ENCODE measurements at regions not wholly inside any gene's neighbourhood (a gene's known extent, or its start where the extent isn't known, plus 50 kb on each side); places are given as distances from the start of the nearest gene placed in this dataset.

DNA sequence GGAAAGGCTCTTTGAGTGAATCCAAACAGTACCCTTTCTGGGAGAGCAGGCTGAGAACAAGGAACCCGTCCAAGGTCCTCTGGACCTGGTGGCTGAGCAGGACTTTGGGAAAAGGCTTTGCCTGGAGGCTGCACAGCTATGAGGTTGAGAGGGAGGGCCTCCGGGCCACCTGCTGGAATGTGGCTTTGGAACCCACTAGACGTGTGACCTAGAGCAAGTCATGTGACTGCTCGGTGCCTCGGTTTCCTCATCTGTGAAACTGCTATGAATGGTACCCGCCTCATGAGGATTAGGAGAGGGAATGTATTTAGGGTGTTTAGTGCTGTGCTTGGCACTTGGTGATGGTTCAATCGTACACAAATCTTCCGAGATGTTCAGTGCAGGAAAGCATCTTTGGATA lies 50.4 kb downstream of the HAPSTR1 start:
- H3K4me2 ChIP-seq (ENCODE audit: low read length) = no peak overlapping the region
- H3K4me3 ChIP-seq (ENCODE audit: low read depth, low read length, poor library complexity, severe bottlenecking) = no peak overlapping the region
- H2AFZ ChIP-seq (ENCODE audit: low read length) = no peak overlapping the region
- TF ChIP-seq, protein P1, sequence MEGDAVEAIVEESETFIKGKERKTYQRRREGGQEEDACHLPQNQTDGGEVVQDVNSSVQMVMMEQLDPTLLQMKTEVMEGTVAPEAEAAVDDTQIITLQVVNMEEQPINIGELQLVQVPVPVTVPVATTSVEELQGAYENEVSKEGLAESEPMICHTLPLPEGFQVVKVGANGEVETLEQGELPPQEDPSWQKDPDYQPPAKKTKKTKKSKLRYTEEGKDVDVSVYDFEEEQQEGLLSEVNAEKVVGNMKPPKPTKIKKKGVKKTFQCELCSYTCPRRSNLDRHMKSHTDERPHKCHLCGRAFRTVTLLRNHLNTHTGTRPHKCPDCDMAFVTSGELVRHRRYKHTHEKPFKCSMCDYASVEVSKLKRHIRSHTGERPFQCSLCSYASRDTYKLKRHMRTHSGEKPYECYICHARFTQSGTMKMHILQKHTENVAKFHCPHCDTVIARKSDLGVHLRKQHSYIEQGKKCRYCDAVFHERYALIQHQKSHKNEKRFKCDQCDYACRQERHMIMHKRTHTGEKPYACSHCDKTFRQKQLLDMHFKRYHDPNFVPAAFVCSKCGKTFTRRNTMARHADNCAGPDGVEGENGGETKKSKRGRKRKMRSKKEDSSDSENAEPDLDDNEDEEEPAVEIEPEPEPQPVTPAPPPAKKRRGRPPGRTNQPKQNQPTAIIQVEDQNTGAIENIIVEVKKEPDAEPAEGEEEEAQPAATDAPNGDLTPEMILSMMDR (IDR thresholded peaks at IDR 0.05; ENCODE audit: low read length) = no peak
- no peak for TF ChIP-seq EZH2 (IDR thresholded peaks at IDR 0.05; ENCODE audit: borderline replicate concordance, low read length)
- H3K9me3 ChIP-seq (ENCODE audit: low read length) = no peaks in the 10 kb centered on the region
- H3F3A ChIP-seq (ENCODE audit: insufficient read depth, low read length) = no peaks in the 10 kb centered on the region
- H3K4me1 ChIP-seq (ENCODE audit: insufficient read depth, low read length, severe bottlenecking) = peaks cover 9% of the 10 kb centered on the region
- no peaks in the 10 kb centered on the region for H4K20me1 ChIP-seq (ENCODE audit: insufficient read depth, low read length)
- peaks cover 12% of the 10 kb centered on the region; the same call in 1 of the 2 replicates for H3K27me3 ChIP-seq (ENCODE audit: insufficient read depth, low read length)
- H3K36me3 ChIP-seq (ENCODE audit: insufficient read depth, low read length) = no peaks in the 10 kb centered on the region
- H3K9ac ChIP-seq (ENCODE audit: low read length) = no peak overlapping the region
- no peak overlapping the region for H3K27ac ChIP-seq (ENCODE audit: low read depth, low read length, poor library complexity, severe bottlenecking)
- H3K79me2 ChIP-seq (ENCODE audit: insufficient read depth, low read length) = no peaks in the 10 kb centered on the region
- H3K9me2 ChIP-seq (ENCODE audit: low read depth, low read length) = no peaks in the 10 kb centered on the region

DNA sequence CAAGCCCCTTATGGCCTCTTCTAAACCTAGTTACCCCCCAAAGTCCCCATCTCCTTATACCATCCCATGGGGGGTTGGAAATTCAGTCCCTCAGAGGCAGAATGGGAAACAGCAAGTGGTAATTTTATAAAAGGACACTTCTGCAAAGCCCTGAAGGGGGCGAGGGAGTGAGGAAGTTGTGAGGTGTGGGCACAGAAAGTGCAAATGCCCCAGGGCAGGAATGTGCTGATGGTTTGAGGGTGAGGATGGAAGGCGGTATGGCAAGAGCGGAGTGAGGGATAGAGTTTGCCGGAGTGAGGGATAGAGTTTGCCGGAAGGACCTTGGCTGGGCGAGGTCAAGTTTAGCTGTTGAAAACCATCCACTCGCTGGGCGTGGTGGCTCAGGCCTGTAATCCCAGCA lies 52.7 kb downstream of the HAPSTR1 start:
- H3K9me3 ChIP-seq (ENCODE audit: low read length) = no peaks in the 10 kb centered on the region
- no peak for TF ChIP-seq EZH2 (IDR thresholded peaks at IDR 0.05; ENCODE audit: borderline replicate concordance, low read length)
- TF ChIP-seq, protein P1 (IDR thresholded peaks at IDR 0.05; ENCODE audit: low read length) = no peak
- no peaks in the 10 kb centered on the region for H3K36me3 ChIP-seq (ENCODE audit: insufficient read depth, low read length)
- H3F3A ChIP-seq (ENCODE audit: insufficient read depth, low read length) = no peaks in the 10 kb centered on the region
- no peak overlapping the region for H3K4me2 ChIP-seq (ENCODE audit: low read length)
- no peak overlapping the region for H3K27ac ChIP-seq (ENCODE audit: low read depth, low read length, poor library complexity, severe bottlenecking)
- H3K9me2 ChIP-seq (ENCODE audit: low read depth, low read length) = no peaks in the 10 kb centered on the region
- peaks cover 7% of the 10 kb centered on the region for H3K4me1 ChIP-seq (ENCODE audit: insufficient read depth, low read length, severe bottlenecking)
- H2AFZ ChIP-seq (ENCODE audit: low read length) = no peak overlapping the region
- no peak overlapping the region for H3K4me3 ChIP-seq (ENCODE audit: low read depth, low read length, poor library complexity, severe bottlenecking)
- no peaks in the 10 kb centered on the region for H4K20me1 ChIP-seq (ENCODE audit: insufficient read depth, low read length)
- no peak overlapping the region for H3K9ac ChIP-seq (ENCODE audit: low read length)
- H3K79me2 ChIP-seq (ENCODE audit: insufficient read depth, low read length) = no peaks in the 10 kb centered on the region
- H3K27me3 ChIP-seq (ENCODE audit: insufficient read depth, low read length) = peaks cover 9% of the 10 kb centered on the region; the same call in 1 of the 2 replicates

DNA sequence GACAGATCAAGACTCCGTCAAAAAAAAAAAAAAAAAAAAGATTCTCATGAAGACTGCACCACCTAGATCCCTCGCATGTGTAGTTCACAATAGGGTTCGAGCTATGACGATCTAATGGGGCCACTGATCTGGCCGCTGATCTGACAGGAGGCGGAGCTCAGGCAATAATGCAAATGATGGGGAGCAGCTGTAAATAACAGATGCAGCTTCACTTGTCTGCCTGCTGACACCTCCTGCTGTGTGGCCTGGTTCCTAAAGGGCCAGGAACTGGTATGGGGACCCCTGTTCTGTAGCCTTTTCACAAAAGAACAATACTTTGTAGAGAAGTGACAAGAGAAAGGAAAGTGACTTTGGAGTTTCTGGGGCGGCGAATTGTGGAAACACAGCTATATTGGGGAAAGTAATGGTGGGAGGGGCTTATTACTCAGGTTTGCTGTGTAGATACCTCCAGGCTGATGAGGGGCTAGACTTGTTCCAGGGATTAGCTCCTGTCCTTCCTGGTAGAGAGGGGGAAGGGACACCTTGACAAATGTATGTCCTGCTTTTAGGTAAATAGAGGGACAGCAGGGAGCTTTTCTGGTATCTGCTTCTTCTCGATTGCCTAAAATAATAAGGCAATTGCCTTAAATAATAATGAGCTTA lies 57.1 kb downstream of the HAPSTR1 start:
- H3K36me3 ChIP-seq (ENCODE audit: insufficient read depth, low read length) = no peaks in the 10 kb centered on the region
- H3F3A ChIP-seq (ENCODE audit: insufficient read depth, low read length) = no peaks in the 10 kb centered on the region
- peaks cover 9% of the 10 kb centered on the region; the same call in 1 of the 2 replicates for H3K27me3 ChIP-seq (ENCODE audit: insufficient read depth, low read length)
- no peak overlapping the region for H2AFZ ChIP-seq (ENCODE audit: low read length)
- no peaks in the 10 kb centered on the region for H3K79me2 ChIP-seq (ENCODE audit: insufficient read depth, low read length)
- H3K9ac ChIP-seq (ENCODE audit: low read length) = no peak overlapping the region
- H3K4me3 ChIP-seq (ENCODE audit: low read depth, low read length, poor library complexity, severe bottlenecking) = no peak overlapping the region
- H3K27ac ChIP-seq (ENCODE audit: low read depth, low read length, poor library complexity, severe bottlenecking) = no peak overlapping the region
- H3K4me2 ChIP-seq (ENCODE audit: low read length) = no peak overlapping the region
- TF ChIP-seq, protein P1 (IDR thresholded peaks at IDR 0.05; ENCODE audit: low read length) = no peak
- TF ChIP-seq EZH2 (IDR thresholded peaks at IDR 0.05; ENCODE audit: borderline replicate concordance, low read length) = no peak
- no peaks in the 10 kb centered on the region for H3K4me1 ChIP-seq (ENCODE audit: insufficient read depth, low read length, severe bottlenecking)
- H3K9me3 ChIP-seq (ENCODE audit: low read length) = no peaks in the 10 kb centered on the region
- H4K20me1 ChIP-seq (ENCODE audit: insufficient read depth, low read length) = no peaks in the 10 kb centered on the region
- no peaks in the 10 kb centered on the region for H3K9me2 ChIP-seq (ENCODE audit: low read depth, low read length)

All from OCI-LY1 (cell line).